NCI-H1436 (cell line): ENCODE measurements at regions not wholly inside any gene's neighbourhood (a gene's known extent, or its start where the extent isn't known, plus 50 kb on each side); places are given as distances from the start of the nearest gene placed in this dataset.

Experiments
- DNase-seq: peaks from one replicate; lab custom pipeline; 2025; lab: John Stamatoyannopoulos, UW

DNA sequence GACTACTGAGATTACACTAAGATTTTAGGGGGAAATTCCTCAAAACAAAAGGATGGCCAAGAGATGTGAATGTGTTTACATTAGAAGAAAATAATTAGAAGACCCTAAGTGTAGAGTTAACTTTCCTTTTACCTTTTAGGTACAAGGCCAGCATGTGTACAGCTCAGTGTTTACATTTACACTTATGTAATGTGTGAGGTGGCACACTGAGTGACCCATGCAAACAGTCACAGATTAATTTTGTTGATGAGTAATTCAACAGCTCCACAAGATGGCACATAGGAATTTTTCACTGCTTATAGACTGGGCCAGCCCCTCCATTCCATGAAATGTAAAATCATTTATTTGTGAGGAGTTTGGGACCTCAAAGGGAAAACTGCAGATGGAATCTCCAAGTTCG is 90.1 kb upstream of the SLC12A2 start:
- DNase-seq = no peak

DNA sequence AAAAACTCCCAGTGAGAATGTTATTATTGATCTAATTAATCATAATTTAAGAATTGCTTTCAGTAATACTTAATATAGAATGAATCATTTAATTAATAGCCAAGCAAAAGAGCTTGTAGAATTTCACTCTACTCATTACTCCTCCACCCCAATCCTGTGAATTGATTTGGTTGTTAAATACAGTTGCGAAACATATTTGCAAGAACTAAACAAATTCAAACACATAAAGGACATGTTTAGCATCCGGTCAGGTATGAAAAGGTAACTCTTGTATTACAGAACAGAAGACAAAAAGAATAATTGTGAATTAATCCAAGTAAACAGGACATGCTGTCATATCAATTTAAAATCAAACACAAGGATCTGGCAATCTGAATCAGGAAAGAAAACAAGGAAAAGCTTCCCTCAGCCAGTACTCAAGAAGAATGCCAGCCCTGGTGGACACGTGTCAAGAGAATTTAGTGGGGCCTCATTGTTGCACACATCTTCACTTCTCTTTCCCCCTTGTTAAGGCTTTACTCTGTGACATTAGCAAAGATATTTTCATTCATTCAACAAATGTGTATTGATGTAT is 89.4 kb upstream of the SLC12A2 start:
- DNase-seq = no peak

DNA sequence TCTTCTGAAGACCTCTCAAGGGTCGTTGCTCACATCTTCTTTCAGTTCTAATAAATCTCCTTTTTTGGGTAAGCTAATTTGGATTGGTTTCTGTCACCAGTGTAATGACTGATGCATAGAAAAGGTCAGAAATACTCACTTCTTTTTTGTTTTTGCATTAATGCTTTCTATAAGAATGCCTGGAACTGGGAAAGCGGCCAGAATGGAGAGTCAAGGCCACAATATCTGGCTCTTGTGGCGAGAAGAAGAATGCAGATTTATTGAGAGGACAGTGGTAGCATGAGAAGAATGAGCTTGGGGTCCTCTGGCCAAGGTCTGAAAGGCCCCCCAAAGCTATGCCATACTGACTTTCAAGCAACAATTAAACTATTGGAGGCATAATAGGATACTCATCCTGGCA is 88.0 kb upstream of the SLC12A2 start:
- DNase-seq = no peak

GRCh38 chr5:127997201-127997704 is 86.3 kb upstream of the SLC12A2 start:
- DNase-seq = peak; percentile 26

DNA sequence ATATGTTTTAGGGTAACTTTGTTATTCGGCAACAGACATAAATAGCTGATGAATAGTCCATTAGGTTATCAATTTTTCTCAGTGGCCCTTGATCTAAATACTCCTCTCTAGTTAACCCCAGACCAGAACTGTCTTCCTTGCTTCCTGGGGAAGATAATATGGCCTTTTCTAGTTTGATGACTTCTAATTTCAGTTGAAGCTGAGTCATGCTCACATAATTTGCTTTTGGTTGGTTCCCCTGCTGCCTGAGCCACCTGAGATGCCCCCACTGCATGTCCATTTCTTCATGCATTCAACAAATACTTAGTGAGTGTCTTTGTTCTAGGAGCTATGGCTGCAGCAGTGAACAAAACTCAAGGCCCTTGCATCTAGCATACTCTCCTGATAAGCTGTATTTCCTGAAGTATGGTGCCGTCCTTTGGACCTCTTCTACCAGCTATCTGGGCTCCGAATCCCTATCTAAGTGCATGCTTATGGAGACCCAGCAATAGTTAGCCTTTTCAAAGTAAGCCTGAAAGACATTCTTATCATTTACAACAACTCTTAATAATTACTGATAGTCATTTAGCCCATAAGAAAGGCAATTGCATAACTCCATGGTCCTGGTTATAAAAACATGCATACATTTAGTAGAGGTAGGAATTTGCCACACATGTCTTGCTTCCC is 84.5 kb upstream of the SLC12A2 start:
- DNase-seq = no peak

- DNase-seq = no peak
These were observed 83.7 kb upstream of the SLC12A2 start for GRCh38 chr5:127999909-128000308.

DNA sequence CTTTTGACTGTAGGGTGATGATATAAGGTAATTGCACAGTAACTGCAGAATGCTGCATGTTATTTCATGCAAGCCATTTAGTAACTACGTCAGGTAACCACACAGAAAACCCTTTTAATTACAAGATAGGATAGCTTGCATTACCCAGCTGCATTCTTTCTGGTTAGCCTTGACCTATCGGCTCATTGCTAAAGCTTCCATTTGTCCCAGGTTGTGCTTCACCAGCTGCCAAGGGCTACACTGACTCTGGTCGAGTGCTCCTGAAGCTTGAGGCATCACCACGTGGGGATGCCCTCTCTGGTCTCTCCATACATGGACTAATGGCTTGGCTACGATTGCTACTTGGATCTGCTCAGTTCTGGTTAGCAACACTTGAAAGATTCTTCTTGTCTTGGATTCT is 81.1 kb upstream of the SLC12A2 start:
- peak; percentile 86 for DNase-seq

GRCh38 chr5:128007939-128008338 is 75.6 kb upstream of the SLC12A2 start:
- no peak for DNase-seq

DNA sequence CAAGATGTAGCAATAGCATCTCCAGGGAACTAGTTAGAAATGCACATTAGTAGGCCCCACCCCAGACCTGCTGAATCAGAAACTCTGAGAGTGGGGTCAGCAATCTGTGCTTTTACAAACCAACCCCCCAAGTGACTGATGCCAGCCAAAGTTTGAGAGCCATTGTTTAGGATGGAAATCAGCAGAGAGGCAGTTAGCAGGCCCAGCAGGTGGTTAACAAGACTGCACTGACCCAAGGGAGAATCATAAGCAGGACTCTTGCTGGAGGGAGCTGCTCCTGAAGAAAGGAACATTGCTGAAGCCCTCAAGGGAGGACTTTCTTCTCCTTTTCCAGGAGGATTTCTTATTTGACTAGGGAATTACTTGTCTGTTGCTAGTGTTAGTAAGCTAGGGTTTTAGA is 74.2 kb upstream of the SLC12A2 start:
- peak; percentile 19 for DNase-seq

GRCh38 chr5:128011339-128011738 is 72.2 kb upstream of the SLC12A2 start:
- no peak for DNase-seq

GRCh38 chr5:128014578-128014977 is 69.0 kb upstream of the SLC12A2 start:
- DNase-seq = no peak

- DNase-seq = peak; percentile 3
These were observed 68.1 kb upstream of the SLC12A2 start for GRCh38 chr5:128015478-128015877.

- no peak for DNase-seq
These were observed 67.6 kb upstream of the SLC12A2 start for GRCh38 chr5:128015978-128016377.

- no peak for DNase-seq
These were observed 64.2 kb upstream of the SLC12A2 start for GRCh38 chr5:128019391-128019790.

- DNase-seq = no peak
These were observed 63.6 kb upstream of the SLC12A2 start for GRCh38 chr5:128020012-128020411.

DNA sequence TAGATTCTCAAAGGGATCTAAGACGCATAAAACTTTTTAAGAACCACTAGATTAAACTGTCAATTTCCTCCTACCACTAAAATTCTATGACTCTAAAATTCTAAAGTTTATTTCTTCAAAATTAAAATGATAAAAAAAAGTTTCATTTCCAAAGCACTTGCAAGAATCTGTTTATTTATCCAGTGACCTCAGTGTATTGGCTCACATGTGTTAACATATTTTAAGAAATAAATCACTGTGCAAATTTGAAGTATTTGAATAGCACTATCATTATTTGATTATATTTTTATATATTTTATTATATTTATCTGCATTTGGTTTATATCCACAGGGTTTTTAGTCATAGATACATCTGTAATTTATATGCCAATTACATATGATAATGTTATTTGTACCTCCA is 62.2 kb upstream of the SLC12A2 start:
- DNase-seq = no peak
